SU-DHL-6 (cell line): ENCODE measurements at regions not wholly inside any gene's neighbourhood (a gene's known extent, or its start where the extent isn't known, plus 50 kb on each side); places are given as distances from the start of the nearest gene placed in this dataset.
"Not testable (repeated sequence)": the region's sequence is repeated elsewhere in the genome, so short reads cannot be mapped to it uniquely, and the experiment has no call there.

Experiments
- EZH2phosphoT487 ChIP-seq: fragments of 200-600 bp; sonication (generic), shearing (Covaris generic); conservative IDR thresholded peaks from 2 replicates; pipeline ENCODE4 v1.6.1; 2018; ENCODE audit warnings: mild to moderate bottlenecking, antibody characterized with exemption, low read length, moderate library complexity, mixed read lengths
- TF ChIP-seq, protein P1 (sequence below): fragments of 200-600 bp; sonication (generic); IDR thresholded peaks from one replicate; pipeline ENCODE4 v1.5.1; 2017; ENCODE audit warnings: antibody characterized with exemption, mild to moderate bottlenecking, low read length, moderate library complexity; ENCODE audit not compliant: insufficient read depth, poor library complexity, severe bottlenecking

DNA sequence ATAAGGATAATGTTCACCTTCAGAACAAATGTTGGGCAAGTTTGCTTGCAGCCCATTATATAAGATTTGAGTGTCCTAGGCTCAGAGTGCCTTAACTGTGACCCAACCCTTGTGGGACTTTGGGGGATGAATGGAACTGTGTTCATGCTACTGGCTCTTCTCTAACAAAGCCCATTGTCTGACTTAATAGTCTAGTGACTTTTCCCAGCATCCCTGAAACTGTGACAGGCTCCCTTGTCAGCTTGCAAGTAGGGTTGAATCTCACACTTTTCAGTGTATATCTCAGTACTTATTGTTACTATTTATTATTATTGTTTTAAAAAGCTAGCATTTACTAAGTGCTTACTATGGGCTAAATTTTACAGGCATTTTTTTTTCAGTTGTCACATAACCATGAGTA is 1488.2 kb downstream of the KHDRBS2 start:
- TF ChIP-seq, protein P1, sequence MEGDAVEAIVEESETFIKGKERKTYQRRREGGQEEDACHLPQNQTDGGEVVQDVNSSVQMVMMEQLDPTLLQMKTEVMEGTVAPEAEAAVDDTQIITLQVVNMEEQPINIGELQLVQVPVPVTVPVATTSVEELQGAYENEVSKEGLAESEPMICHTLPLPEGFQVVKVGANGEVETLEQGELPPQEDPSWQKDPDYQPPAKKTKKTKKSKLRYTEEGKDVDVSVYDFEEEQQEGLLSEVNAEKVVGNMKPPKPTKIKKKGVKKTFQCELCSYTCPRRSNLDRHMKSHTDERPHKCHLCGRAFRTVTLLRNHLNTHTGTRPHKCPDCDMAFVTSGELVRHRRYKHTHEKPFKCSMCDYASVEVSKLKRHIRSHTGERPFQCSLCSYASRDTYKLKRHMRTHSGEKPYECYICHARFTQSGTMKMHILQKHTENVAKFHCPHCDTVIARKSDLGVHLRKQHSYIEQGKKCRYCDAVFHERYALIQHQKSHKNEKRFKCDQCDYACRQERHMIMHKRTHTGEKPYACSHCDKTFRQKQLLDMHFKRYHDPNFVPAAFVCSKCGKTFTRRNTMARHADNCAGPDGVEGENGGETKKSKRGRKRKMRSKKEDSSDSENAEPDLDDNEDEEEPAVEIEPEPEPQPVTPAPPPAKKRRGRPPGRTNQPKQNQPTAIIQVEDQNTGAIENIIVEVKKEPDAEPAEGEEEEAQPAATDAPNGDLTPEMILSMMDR: not testable (repeated sequence)
- not testable (repeated sequence) for TF ChIP-seq EZH2phosphoT487
